ENCODE measurements at regions not wholly inside any gene's neighbourhood (a gene's known extent, or its start where the extent isn't known, plus 50 kb on each side); places are given as distances from the start of the nearest gene placed in this dataset.

DNA sequence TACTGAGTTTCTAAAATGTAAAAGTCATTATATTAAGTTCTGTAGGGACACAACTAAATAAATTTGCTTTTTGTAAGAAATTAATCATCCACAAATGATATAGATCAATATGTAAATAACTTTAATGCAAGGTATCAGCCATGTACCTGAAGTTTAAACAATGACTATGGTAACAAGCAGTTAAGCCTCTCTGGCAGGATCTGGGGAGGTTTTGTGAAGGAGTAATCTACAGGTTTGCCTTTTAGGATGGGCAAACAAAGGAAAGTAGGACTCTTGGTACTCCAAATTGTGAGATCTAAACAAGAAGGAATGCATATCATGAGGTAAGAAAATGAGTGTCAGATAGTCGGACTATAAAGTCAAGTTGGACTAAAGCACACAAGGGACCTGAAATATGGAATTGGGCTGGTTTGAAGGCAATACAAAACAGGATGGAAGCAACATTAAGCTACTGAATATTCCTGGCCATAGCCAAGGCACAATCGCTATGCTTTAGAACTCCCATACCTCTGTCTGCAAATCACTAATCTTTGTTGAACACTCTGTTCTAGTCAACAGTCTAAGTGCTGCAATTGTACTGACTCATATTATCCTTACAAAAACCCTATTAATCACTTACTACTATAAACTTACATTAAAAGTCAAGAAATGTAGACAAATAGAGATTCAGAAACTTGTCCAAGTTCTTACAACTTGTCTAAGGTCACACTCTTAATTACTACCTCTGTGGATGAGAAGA lies 412.8 kb downstream of the DIPK2A start:
- TF ChIP-seq, protein P1, sequence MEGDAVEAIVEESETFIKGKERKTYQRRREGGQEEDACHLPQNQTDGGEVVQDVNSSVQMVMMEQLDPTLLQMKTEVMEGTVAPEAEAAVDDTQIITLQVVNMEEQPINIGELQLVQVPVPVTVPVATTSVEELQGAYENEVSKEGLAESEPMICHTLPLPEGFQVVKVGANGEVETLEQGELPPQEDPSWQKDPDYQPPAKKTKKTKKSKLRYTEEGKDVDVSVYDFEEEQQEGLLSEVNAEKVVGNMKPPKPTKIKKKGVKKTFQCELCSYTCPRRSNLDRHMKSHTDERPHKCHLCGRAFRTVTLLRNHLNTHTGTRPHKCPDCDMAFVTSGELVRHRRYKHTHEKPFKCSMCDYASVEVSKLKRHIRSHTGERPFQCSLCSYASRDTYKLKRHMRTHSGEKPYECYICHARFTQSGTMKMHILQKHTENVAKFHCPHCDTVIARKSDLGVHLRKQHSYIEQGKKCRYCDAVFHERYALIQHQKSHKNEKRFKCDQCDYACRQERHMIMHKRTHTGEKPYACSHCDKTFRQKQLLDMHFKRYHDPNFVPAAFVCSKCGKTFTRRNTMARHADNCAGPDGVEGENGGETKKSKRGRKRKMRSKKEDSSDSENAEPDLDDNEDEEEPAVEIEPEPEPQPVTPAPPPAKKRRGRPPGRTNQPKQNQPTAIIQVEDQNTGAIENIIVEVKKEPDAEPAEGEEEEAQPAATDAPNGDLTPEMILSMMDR (IDR thresholded peaks at IDR 0.05; ENCODE audit: poor library complexity, severe bottlenecking), result no peak
- TF ChIP-seq POLR2AphosphoS5 (IDR thresholded peaks at IDR 0.05), result no peak
- TF ChIP-seq, protein P2, sequence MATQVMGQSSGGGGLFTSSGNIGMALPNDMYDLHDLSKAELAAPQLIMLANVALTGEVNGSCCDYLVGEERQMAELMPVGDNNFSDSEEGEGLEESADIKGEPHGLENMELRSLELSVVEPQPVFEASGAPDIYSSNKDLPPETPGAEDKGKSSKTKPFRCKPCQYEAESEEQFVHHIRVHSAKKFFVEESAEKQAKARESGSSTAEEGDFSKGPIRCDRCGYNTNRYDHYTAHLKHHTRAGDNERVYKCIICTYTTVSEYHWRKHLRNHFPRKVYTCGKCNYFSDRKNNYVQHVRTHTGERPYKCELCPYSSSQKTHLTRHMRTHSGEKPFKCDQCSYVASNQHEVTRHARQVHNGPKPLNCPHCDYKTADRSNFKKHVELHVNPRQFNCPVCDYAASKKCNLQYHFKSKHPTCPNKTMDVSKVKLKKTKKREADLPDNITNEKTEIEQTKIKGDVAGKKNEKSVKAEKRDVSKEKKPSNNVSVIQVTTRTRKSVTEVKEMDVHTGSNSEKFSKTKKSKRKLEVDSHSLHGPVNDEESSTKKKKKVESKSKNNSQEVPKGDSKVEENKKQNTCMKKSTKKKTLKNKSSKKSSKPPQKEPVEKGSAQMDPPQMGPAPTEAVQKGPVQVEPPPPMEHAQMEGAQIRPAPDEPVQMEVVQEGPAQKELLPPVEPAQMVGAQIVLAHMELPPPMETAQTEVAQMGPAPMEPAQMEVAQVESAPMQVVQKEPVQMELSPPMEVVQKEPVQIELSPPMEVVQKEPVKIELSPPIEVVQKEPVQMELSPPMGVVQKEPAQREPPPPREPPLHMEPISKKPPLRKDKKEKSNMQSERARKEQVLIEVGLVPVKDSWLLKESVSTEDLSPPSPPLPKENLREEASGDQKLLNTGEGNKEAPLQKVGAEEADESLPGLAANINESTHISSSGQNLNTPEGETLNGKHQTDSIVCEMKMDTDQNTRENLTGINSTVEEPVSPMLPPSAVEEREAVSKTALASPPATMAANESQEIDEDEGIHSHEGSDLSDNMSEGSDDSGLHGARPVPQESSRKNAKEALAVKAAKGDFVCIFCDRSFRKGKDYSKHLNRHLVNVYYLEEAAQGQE (IDR thresholded peaks at IDR 0.05; ENCODE audit: borderline replicate concordance), result no peak
- no peak for TF ChIP-seq EP300 (conservative IDR thresholded peaks at IDR 0.05; ENCODE audit: poor library complexity, severe bottlenecking)
- TF ChIP-seq TAF1 (IDR thresholded peaks at IDR 0.05; ENCODE audit: low read depth), result no peak
- no peak for TF ChIP-seq MXI1 (conservative IDR thresholded peaks at IDR 0.05; ENCODE audit: poor library complexity, severe bottlenecking)
- no peak for TF ChIP-seq EZH2 (IDR thresholded peaks at IDR 0.05; ENCODE audit: borderline replicate concordance, insufficient read depth, low read length, poor library complexity, severe bottlenecking)
- TF ChIP-seq RAD21 (conservative IDR thresholded peaks at IDR 0.05), result no peak
